SIG-M5 treated with dmso at 0.1 percent for 504 hours (cell line): ENCODE measurements at regions not wholly inside any gene's neighbourhood (a gene's known extent, or its start where the extent isn't known, plus 50 kb on each side); places are given as distances from the start of the nearest gene placed in this dataset.
A peak's percentile ranks its signal among the peaks of the same experiment; 100 is the strongest.

Experiments
- DNase-seq: peaks from one replicate; lab custom pipeline; 2025; ENCODE audit not compliant: unreplicated experiment; lab: John Stamatoyannopoulos, UW

GRCh38 chr1:239023732-239024360 is 362.5 kb upstream of the CHRM3 start:
- no peak for DNase-seq

- DNase-seq: no peak
These were observed 370.0 kb upstream of the CHRM3 start for GRCh38 chr1:239016337-239016736.

GRCh38 chr1:239011382-239011781 is 375.0 kb upstream of the CHRM3 start:
- DNase-seq: no peak

GRCh38 chr1:239008568-239008967 is 377.8 kb upstream of the CHRM3 start:
- no peak for DNase-seq

GRCh38 chr1:239006276-239006675 is 380.1 kb upstream of the CHRM3 start:
- DNase-seq: no peak

GRCh38 chr1:238999944-239000343 is 386.4 kb upstream of the CHRM3 start:
- no peak for DNase-seq

GRCh38 chr1:238998577-238998976 is 387.8 kb upstream of the CHRM3 start:
- DNase-seq: no peak

GRCh38 chr1:238991765-238992495 is 394.4 kb upstream of the CHRM3 start:
- no peak for DNase-seq

- DNase-seq: no peak
These were observed 401.1 kb upstream of the CHRM3 start for GRCh38 chr1:238985312-238985711.

- no peak for DNase-seq
These were observed 403.6 kb upstream of the CHRM3 start for GRCh38 chr1:238982736-238983135.

GRCh38 chr1:238981317-238981933 is 404.9 kb upstream of the CHRM3 start:
- no peak for DNase-seq

- no peak for DNase-seq
These were observed 406.3 kb upstream of the CHRM3 start for GRCh38 chr1:238980053-238980452.

- no peak for DNase-seq
These were observed 421.7 kb upstream of the CHRM3 start for GRCh38 chr1:238964631-238965030.

GRCh38 chr1:238962941-238963340 is 423.4 kb upstream of the CHRM3 start:
- DNase-seq: no peak

- no peak for DNase-seq
These were observed 424.6 kb upstream of the CHRM3 start for GRCh38 chr1:238961790-238962189.

GRCh38 chr1:238960071-238960470 is 426.3 kb upstream of the CHRM3 start:
- DNase-seq: no peak

- no peak for DNase-seq
These were observed 430.4 kb upstream of the CHRM3 start for GRCh38 chr1:238955934-238956333.

GRCh38 chr1:238954865-238955264 is 431.5 kb upstream of the CHRM3 start:
- no peak for DNase-seq

GRCh38 chr1:238953448-238954010 is 432.8 kb upstream of the CHRM3 start:
- no peak for DNase-seq

- peak; percentile 51 for DNase-seq
These were observed 434.6 kb upstream of the CHRM3 start for GRCh38 chr1:238951809-238952208.

GRCh38 chr1:238950784-238951183 is 435.6 kb upstream of the CHRM3 start:
- peak; percentile 6 for DNase-seq

- no peak for DNase-seq
These were observed 436.4 kb upstream of the CHRM3 start for GRCh38 chr1:238950017-238950416.
